ENCODE measurements at regions not wholly inside any gene's neighbourhood (a gene's known extent, or its start where the extent isn't known, plus 50 kb on each side); places are given as distances from the start of the nearest gene placed in this dataset.
"Not testable (repeated sequence)": the region's sequence is repeated elsewhere in the genome, so short reads cannot be mapped to it uniquely, and the experiment has no call there.

DNA sequence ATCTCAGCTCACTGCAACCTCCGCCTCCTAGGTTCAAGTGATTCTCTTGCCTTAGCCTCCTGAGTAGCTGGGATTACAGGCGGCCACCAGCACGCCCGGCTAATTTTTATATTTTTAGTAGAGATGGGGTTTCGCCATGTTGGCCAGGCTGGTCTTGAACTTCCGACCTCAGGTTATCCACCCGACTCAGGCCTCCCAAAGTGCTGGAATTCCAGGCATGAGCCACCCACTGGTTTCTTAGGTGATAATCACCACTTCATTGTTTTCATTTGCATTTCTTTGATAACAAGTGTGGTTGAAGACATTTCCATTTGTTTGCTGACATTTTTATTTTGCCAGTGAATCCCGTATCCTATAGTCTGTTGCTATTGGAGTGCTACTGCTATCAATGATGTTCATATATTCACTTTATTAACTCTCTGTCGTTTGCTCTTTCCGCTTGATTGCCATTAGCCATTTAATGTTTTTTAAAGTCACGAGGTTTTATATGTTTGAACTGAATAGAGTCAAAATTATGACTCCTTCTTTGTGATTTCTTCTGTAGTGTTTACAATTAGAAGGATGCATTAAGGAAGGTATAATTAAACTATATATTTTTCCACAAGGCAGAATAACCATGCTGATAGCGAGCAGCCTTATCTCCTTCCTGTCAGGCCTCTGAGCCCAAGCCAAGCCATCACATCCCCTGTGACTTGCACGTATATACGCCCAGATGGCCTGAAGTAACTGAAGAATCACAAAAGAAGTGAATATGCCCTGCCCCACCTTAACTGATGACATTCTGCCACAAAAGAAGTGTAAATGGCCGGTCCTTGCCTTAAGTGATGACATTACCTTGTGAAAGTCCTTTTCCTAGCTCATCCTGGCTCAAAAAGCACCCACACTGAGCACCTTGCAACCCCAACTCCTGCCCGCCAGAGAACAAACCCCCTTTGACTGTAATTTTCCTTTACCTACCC lies 87.3 kb upstream of the DAPK1 start:
- H3K27me3 Mint-ChIP-seq: peaks cover 18 to 29% of the 10 kb centered on the region in 2 donors
- not testable (repeated sequence) for H3K36me3 Mint-ChIP-seq (ENCODE audit: insufficient read depth); DNase-seq; H3K27ac Mint-ChIP-seq; H3K4me1 Mint-ChIP-seq (ENCODE audit: low read depth in 2 of 2); ATAC-seq (replicated peaks); H3K9me3 Mint-ChIP-seq; H3K4me3 Mint-ChIP-seq

DNA sequence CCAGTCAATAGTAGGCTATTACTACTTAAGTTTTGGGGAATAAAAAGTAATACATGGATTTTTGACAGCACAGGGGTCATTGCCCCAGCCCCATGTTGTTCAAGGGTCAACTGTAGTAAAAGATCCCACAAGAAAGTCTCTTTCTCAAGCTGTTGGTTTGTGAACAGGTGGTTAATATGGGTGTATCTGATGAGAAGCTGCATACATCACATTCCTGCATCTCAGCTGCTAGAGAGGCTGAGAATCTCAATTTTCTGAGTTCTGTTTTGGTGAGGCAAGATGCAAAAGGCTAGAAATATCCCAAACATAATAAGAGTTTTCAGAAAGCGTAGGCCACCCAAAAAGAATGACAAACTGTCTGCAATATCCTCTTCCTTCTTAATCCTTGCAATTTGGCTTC lies 76.8 kb upstream of the DAPK1 start:
- DNase-seq (no peak), ATAC-seq (replicated peaks) (no peak)
- no peaks in the 10 kb centered on the region for H3K9me3 Mint-ChIP-seq

DNA sequence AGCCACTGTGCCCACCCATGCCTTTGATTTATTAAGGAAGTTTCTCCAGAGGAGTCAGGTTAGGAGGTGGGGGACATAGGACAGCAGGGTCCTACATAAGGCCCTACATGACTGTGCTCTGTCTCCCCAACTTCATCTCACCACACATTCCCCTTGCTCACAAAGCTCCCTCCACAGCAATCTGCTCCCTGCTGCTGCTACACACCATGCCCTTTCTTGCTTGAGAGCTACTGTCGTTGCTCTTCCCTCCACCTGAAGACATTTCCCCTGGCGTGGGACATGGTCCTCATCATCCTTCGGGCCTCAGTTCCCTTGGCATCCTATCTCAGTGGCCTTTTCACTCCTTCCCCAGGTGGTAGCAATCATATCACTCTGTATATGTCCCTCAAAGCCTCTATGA lies 75.9 kb upstream of the DAPK1 start:
- H3K4me1 Mint-ChIP-seq (ENCODE audit: low read depth in 2 of 2): no peaks in the 10 kb centered on the region
- no peak for ATAC-seq (replicated peaks)
- no peak overlapping the region for H3K4me3 Mint-ChIP-seq
- no peak overlapping the region for H3K27ac Mint-ChIP-seq
- no peaks in the 10 kb centered on the region for H3K9me3 Mint-ChIP-seq
- H3K36me3 Mint-ChIP-seq (ENCODE audit: insufficient read depth): no peaks in the 10 kb centered on the region
- peaks cover 0 to 12% of the 10 kb centered on the region in 2 donors for H3K27me3 Mint-ChIP-seq
- no peak for DNase-seq

More for the DNA sequence above, 76.8 kb upstream of the DAPK1 start:
- Mint-ChIP-seq H3K27ac (no peak overlapping the region), H3K4me3 (no peak overlapping the region), H3K4me1 (ENCODE audit: low read depth in 2 of 2) (no peaks in the 10 kb centered on the region), H3K36me3 (ENCODE audit: insufficient read depth) (no peaks in the 10 kb centered on the region), H3K27me3 (peaks cover 0 to 12% of the 10 kb centered on the region in 2 donors)

GRCh38 chr9:87422999-87423398 lies 74.7 kb upstream of the DAPK1 start:
- Mint-ChIP-seq H3K9me3 (no peaks in the 10 kb centered on the region), H3K27me3 (peaks cover 0 to 12% of the 10 kb centered on the region in 2 donors), H3K36me3 (ENCODE audit: insufficient read depth) (no peaks in the 10 kb centered on the region), H3K4me1 (ENCODE audit: low read depth in 2 of 2) (no peaks in the 10 kb centered on the region), H3K27ac (no peak overlapping the region), H3K4me3 (no peak overlapping the region)
- DNase-seq (no peak), ATAC-seq (replicated peaks) (no peak)

- H3K27ac Mint-ChIP-seq: not testable (repeated sequence)
Measured at GRCh38 chr9:87423885-87424284, 73.8 kb upstream of the DAPK1 start.

GRCh38 chr9:87425202-87425601 lies 72.5 kb upstream of the DAPK1 start:
- Mint-ChIP-seq H3K27me3 (peaks cover 0 to 12% of the 10 kb centered on the region in 2 donors), H3K4me1 (ENCODE audit: low read depth in 2 of 2) (no peaks in the 10 kb centered on the region), H3K9me3 (no peaks in the 10 kb centered on the region), H3K27ac (no peak overlapping the region), H3K36me3 (ENCODE audit: insufficient read depth) (no peaks in the 10 kb centered on the region), H3K4me3 (no peak overlapping the region)
- ATAC-seq (replicated peaks): no peak
- no peak for DNase-seq

More at GRCh38 chr9:87423885-87424284, 73.8 kb upstream of the DAPK1 start:
- H3K36me3 Mint-ChIP-seq (ENCODE audit: insufficient read depth); H3K9me3 Mint-ChIP-seq; DNase-seq; ATAC-seq (replicated peaks); H3K4me1 Mint-ChIP-seq (ENCODE audit: low read depth in 2 of 2); H3K4me3 Mint-ChIP-seq: not testable (repeated sequence)
- H3K27me3 Mint-ChIP-seq: peaks cover 0 to 12% of the 10 kb centered on the region in 2 donors

DNA sequence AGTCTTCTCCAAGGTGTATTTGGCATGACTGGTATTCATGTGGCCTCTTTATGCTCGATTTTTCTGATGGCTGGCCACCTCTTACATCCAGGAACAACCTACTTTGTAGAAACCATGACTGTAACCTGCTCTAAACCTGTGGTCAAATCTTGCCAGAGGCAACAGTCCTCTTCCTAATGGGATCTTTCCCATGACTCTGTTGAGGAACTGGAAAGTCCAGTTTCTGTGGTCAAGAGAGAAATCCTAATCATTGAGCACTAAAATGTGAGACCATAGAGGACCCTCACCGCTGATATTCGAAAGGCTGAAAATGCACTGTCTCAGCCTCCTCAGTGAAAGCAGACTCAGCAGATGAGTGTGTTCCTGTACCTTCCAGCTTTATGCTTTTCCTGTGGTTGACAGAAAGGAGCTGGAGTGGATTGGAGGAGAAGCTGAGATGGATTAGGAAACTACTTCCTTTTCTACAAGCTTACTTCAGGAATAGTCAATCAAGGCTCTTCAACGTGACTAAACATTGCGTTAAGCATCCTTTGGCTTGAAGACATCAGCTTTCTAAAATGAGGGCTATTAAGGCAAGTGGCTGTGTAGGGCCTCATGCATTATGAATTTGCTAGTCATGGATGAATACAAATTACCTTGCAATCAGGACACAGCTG lies 69.7 kb upstream of the DAPK1 start:
- no peak for ATAC-seq (replicated peaks)

DNA sequence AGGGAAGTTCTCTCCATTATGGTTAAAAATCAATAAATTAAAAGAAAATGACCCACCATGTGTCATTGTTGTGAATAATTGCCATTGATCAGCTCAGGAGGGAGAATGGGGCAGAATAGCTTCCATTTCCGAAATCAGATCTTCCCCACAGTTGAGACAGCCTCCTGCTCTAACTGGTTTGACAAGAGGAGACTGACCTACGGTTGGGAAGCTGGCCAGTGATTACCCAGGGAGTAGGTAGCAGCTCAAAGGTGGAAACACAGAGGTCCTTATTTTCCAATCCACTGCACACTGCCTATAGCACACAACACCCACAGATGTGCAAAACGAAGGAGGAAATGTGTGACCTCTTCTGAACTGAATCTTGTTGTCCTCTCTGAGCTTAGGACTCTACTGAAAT lies 69.0 kb upstream of the DAPK1 start:
- H3K27me3 Mint-ChIP-seq: peaks cover 0 to 6% of the 10 kb centered on the region in 2 donors
- no peaks in the 10 kb centered on the region for H3K4me1 Mint-ChIP-seq (ENCODE audit: low read depth in 2 of 2)

More for the DNA sequence above, 69.7 kb upstream of the DAPK1 start:
- no peak overlapping the region for H3K27ac Mint-ChIP-seq
- no peak overlapping the region for H3K4me3 Mint-ChIP-seq
- no peaks in the 10 kb centered on the region for H3K36me3 Mint-ChIP-seq (ENCODE audit: insufficient read depth)
- no peaks in the 10 kb centered on the region for H3K9me3 Mint-ChIP-seq
- no peaks in the 10 kb centered on the region for H3K4me1 Mint-ChIP-seq (ENCODE audit: low read depth in 2 of 2)
- peaks cover 0 to 6% of the 10 kb centered on the region in 2 donors for H3K27me3 Mint-ChIP-seq
- no peak for DNase-seq

DNA sequence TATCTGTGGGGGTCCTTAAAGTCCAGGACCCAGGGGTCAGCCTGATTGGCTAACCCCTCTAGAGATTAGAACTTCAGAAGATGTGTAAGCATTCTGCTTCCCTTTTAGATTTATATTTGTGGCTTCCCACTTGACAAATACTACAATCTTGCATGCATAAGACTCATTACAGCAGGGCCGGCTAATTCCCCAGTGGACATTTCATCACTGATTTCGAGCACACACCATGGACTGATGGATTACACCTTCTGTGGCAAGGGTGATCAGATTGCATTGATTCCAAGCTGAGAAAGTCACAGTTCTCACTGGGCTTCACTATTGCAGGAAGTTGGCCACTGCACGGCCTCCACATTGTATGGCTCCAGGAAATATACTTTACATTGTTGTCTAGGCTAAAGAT lies 65.8 kb upstream of the DAPK1 start:
- Mint-ChIP-seq H3K4me1 (ENCODE audit: low read depth in 2 of 2) (no peaks in the 10 kb centered on the region), H3K27ac (no peak overlapping the region), H3K27me3 (no peaks in the 10 kb centered on the region), H3K4me3 (no peak overlapping the region), H3K36me3 (ENCODE audit: insufficient read depth) (no peaks in the 10 kb centered on the region), H3K9me3 (no peaks in the 10 kb centered on the region)
- ATAC-seq (replicated peaks) (no peak), DNase-seq (no peak)

More for the DNA sequence above, 69.0 kb upstream of the DAPK1 start:
- no peak for DNase-seq
- no peak for ATAC-seq (replicated peaks)
- Mint-ChIP-seq H3K27ac (no peak overlapping the region), H3K4me3 (no peak overlapping the region), H3K36me3 (ENCODE audit: insufficient read depth) (no peaks in the 10 kb centered on the region), H3K9me3 (no peaks in the 10 kb centered on the region)

- DNase-seq: no peak
- H3K27ac Mint-ChIP-seq: no peak overlapping the region
- H3K4me1 Mint-ChIP-seq (ENCODE audit: low read depth in 2 of 2): no peaks in the 10 kb centered on the region
Measured at GRCh38 chr9:87433853-87434252, 63.8 kb upstream of the DAPK1 start.

DNA sequence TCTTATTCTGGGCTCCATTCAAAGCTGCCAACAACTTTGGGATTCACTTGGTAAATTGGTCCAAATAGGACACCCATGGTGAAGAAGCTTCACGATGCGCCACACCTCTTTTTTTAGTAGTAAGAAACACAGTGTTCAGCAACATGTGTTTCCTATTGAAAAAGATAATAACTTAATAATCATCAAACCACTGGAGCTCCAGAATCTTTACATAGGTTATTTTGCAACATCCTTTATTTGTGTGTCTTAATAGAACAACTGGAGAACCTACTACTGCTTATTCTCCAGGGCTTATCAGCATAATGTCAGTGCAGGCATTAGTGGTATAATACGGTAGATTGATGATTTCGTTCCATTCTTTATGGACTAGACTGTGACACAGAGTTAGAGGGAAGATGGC lies 63.3 kb upstream of the DAPK1 start:
- Mint-ChIP-seq H3K36me3 (ENCODE audit: insufficient read depth) (no peaks in the 10 kb centered on the region), H3K27me3 (no peaks in the 10 kb centered on the region), H3K9me3 (no peaks in the 10 kb centered on the region), H3K27ac (no peak overlapping the region), H3K4me3 (no peak overlapping the region), H3K4me1 (ENCODE audit: low read depth in 2 of 2) (no peaks in the 10 kb centered on the region)
- ATAC-seq (replicated peaks) (no peak), DNase-seq (no peak)

More at GRCh38 chr9:87433853-87434252, 63.8 kb upstream of the DAPK1 start:
- no peaks in the 10 kb centered on the region for H3K27me3 Mint-ChIP-seq
- H3K9me3 Mint-ChIP-seq: no peaks in the 10 kb centered on the region
- no peak for ATAC-seq (replicated peaks)
- no peaks in the 10 kb centered on the region for H3K36me3 Mint-ChIP-seq (ENCODE audit: insufficient read depth)
- H3K4me3 Mint-ChIP-seq: no peak overlapping the region

GRCh38 chr9:87435189-87435880 lies 62.3 kb upstream of the DAPK1 start:
- H3K27me3 Mint-ChIP-seq: no peaks in the 10 kb centered on the region

DNA sequence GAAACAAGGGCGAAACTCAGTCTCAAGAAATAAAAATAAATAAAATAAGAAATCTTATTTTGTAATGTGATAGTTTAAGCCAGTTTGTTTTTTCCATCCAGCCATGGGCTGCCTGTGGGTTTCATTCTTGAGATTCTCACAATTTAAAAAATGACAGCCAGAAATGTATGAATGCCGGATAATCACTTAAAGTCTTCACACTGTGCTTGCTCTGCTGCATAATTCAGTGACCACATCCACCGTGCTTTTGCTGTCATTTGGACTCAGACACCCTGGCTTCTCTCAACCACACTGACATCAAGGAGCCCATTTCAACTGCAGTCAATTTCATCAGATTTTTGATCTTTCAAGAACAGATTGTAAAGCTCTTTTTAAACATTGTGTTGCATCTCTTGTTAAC lies 61.0 kb upstream of the DAPK1 start:
- H3K4me3 Mint-ChIP-seq: no peak overlapping the region

More at GRCh38 chr9:87435189-87435880, 62.3 kb upstream of the DAPK1 start:
- Mint-ChIP-seq H3K9me3 (no peaks in the 10 kb centered on the region), H3K4me1 (ENCODE audit: low read depth in 2 of 2) (no peaks in the 10 kb centered on the region), H3K27ac (no peak overlapping the region), H3K36me3 (ENCODE audit: insufficient read depth) (no peaks in the 10 kb centered on the region), H3K4me3 (no peak overlapping the region)
- ATAC-seq (replicated peaks) (no peak), DNase-seq (no peak)

More for the DNA sequence above, 61.0 kb upstream of the DAPK1 start:
- no peaks in the 10 kb centered on the region for H3K27me3 Mint-ChIP-seq
- no peaks in the 10 kb centered on the region for H3K36me3 Mint-ChIP-seq (ENCODE audit: insufficient read depth)
- H3K4me1 Mint-ChIP-seq (ENCODE audit: low read depth in 2 of 2): no peaks in the 10 kb centered on the region
- DNase-seq: no peak
- no peak overlapping the region for H3K27ac Mint-ChIP-seq
- ATAC-seq (replicated peaks): no peak
- H3K9me3 Mint-ChIP-seq: no peaks in the 10 kb centered on the region

Measured in effector memory CD8-positive, alpha-beta T cell (primary cell).